ENCODE measurements at regions not wholly inside any gene's neighbourhood (a gene's known extent, or its start where the extent isn't known, plus 50 kb on each side); places are given as distances from the start of the nearest gene placed in this dataset.
A peak's percentile ranks its signal among the peaks of the same experiment; 100 is the strongest.

DNA sequence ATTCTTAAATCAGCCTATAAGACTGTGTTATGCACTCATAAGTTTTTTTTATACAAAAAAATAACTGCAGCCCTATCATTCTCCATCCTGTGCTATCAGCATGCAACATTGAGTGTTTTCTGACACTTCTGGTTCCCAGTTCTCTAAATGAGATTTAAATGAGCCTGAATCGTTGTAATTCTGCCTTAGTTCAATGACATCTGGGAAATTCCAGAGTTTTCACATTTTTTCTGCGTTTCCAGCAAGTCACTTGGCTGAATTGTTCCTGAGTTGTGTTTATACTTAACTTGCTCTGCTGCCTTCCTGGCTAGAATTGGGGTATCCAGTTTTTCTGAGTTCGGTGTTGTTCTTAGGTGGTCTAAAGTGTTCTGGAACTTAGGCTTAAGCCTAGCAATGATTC lies 636.1 kb upstream of the FZD8 start:
- H3K27ac ChIP-seq (ENCODE audit: low read depth in 1 of 2, low read length in 1 of 2), result no peak overlapping the region
- no peaks in the 10 kb centered on the region for H3K36me3 ChIP-seq (ENCODE audit: control insufficient read depth in 4 of 4, insufficient read depth in 4 of 4, low read length in 4 of 4)
- ATAC-seq (ENCODE audit: insufficient read depth, low FRiP score) (no peak), DNase-seq (peak in 2 of 3 donors; percentile 74 to 76)
- no peak overlapping the region for H3K4me3 ChIP-seq
- H3K27me3 ChIP-seq (ENCODE audit: control insufficient read depth in 3 of 3, insufficient read depth in 3 of 3, low read length in 2 of 3), result no peaks in the 10 kb centered on the region
- peaks cover 0 to 4% (median under 1%) of the 10 kb centered on the region in 4 donors for H3K9me3 ChIP-seq (ENCODE audit: control insufficient read depth in 4 of 4, insufficient read depth in 3 of 4, low read length in 3 of 4)
- WGBS, 2 donors, result 50 to 61% methylated on average over 3 of the region's 3 CpGs
- TF ChIP-seq, protein P1, sequence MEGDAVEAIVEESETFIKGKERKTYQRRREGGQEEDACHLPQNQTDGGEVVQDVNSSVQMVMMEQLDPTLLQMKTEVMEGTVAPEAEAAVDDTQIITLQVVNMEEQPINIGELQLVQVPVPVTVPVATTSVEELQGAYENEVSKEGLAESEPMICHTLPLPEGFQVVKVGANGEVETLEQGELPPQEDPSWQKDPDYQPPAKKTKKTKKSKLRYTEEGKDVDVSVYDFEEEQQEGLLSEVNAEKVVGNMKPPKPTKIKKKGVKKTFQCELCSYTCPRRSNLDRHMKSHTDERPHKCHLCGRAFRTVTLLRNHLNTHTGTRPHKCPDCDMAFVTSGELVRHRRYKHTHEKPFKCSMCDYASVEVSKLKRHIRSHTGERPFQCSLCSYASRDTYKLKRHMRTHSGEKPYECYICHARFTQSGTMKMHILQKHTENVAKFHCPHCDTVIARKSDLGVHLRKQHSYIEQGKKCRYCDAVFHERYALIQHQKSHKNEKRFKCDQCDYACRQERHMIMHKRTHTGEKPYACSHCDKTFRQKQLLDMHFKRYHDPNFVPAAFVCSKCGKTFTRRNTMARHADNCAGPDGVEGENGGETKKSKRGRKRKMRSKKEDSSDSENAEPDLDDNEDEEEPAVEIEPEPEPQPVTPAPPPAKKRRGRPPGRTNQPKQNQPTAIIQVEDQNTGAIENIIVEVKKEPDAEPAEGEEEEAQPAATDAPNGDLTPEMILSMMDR (IDR thresholded peaks at IDR 0.05; ENCODE audit: control extremely low read depth, extremely low read depth), result no peak
- H3K4me1 ChIP-seq (ENCODE audit: control insufficient read depth in 5 of 5, insufficient read depth in 5 of 5, low read length in 5 of 5), result peaks cover 0 to 15% (median 0%) of the 10 kb centered on the region in 5 donors
- no peak overlapping the region for H3K9ac ChIP-seq (ENCODE audit: insufficient read depth in 1 of 2, low read length in 2 of 2)

DNA sequence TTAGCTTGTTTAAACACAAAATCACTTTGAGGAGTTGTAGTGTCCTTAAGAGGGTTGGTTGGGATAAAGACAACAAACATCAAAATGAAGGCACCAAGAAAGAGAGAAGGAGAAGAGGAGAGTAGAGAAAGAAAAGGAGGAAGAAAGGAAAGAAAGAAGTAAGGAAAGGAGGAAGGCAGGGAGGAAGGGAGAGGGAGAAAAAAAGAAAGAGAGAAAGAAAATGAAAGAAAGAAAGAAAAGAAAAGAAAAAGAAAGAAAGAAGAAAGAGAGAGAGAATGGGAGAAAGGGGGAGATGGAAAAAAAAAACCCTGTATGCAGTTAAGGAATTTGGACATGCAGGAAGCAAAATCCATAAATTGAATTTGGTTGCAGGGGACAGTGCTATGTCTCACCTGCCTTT lies 635.4 kb upstream of the FZD8 start:
- Histone ChIP-seq H3K4me3 (no peak overlapping the region), H3K9ac (ENCODE audit: insufficient read depth in 1 of 2, low read length in 2 of 2) (no peak overlapping the region), H3K36me3 (ENCODE audit: control insufficient read depth in 4 of 4, insufficient read depth in 4 of 4, low read length in 4 of 4) (no peaks in the 10 kb centered on the region), H3K27me3 (ENCODE audit: control insufficient read depth in 3 of 3, insufficient read depth in 3 of 3, low read length in 2 of 3) (no peaks in the 10 kb centered on the region), H3K9me3 (ENCODE audit: control insufficient read depth in 4 of 4, insufficient read depth in 3 of 4, low read length in 3 of 4) (peaks cover 0 to 4% (median under 1%) of the 10 kb centered on the region in 4 donors), H3K27ac (ENCODE audit: low read depth in 1 of 2, low read length in 1 of 2) (no peak overlapping the region), H3K4me1 (ENCODE audit: control insufficient read depth in 5 of 5, insufficient read depth in 5 of 5, low read length in 5 of 5) (peaks cover 0 to 15% (median 0%) of the 10 kb centered on the region in 5 donors)
- DNase-seq, result no peak
- no peak for ATAC-seq (ENCODE audit: insufficient read depth, low FRiP score)
- TF ChIP-seq, protein P1 (IDR thresholded peaks at IDR 0.05; ENCODE audit: control extremely low read depth, extremely low read depth), result no peak

DNA sequence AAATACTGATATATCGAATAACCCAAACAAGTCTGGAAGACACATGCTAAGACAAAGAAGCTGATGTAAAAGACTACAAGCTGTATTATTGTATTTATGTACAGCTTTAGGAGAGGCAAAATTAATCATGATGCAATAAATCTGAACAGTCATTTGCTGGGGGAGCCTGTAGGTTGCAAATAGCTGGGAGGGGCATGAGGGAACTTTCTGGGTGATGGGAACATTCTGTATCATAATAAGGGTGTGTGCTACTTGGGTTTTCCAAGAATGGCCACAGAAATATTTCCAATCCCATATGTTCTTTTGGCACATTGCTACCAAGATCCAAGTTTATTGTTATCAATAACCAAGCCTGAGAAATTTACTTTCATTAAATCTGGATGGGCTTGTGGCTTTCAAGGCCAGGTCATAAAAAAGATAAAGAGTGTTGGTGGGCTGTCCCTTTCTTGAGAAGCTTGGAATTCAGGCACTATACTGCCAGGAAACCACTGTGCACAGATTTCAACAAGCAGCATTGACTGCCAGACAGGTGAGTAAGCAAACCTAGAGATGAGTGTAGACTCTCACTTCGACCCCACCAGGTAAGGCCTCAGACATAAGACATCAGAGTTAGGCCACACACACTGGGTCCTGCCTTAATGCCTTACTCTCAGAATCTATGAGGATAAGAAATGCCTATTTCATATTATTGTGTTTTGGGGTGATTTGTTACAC lies 629.7 kb upstream of the FZD8 start:
- 79 to 81% methylated on average over 2 of the region's 2 CpGs for WGBS, 2 donors
- Histone ChIP-seq H3K36me3 (ENCODE audit: control insufficient read depth in 4 of 4, insufficient read depth in 4 of 4, low read length in 4 of 4) (no peaks in the 10 kb centered on the region), H3K27ac (ENCODE audit: low read depth in 1 of 2, low read length in 1 of 2) (no peak overlapping the region), H3K9me3 (ENCODE audit: control insufficient read depth in 4 of 4, insufficient read depth in 3 of 4, low read length in 3 of 4) (peaks cover 0 to 4% (median 0%) of the 10 kb centered on the region in 4 donors), H3K4me1 (ENCODE audit: control insufficient read depth in 5 of 5, insufficient read depth in 5 of 5, low read length in 5 of 5) (no peaks in the 10 kb centered on the region), H3K4me3 (no peak overlapping the region), H3K9ac (ENCODE audit: insufficient read depth in 1 of 2, low read length in 2 of 2) (no peak overlapping the region), H3K27me3 (ENCODE audit: control insufficient read depth in 3 of 3, insufficient read depth in 3 of 3, low read length in 2 of 3) (no peaks in the 10 kb centered on the region)
- TF ChIP-seq, protein P1 (IDR thresholded peaks at IDR 0.05; ENCODE audit: control extremely low read depth, extremely low read depth), result no peak
- ATAC-seq (ENCODE audit: insufficient read depth, low FRiP score) (no peak), DNase-seq (no peak)

DNA sequence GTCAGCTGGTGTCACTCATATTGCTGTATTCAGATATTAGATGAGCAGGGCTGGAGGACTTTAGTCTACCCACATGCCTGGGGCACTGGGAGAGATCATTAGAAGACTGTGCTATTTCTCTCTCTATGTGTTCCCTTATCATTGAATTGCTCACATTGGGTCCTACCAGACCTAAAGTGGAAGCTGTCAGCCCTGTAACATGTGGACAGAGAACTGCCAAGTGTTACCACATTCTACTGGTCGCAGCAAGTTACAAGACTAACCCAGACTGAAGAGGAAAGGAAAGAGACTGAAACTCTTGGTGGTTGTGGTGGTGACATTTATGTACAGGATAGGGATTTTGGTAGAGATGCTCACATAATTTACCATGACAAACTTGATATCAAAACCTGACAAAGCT lies 627.1 kb upstream of the FZD8 start:
- ATAC-seq (ENCODE audit: insufficient read depth, low FRiP score), result no peak
- H3K27ac ChIP-seq (ENCODE audit: low read depth in 1 of 2, low read length in 1 of 2), result no peak overlapping the region
- H3K9ac ChIP-seq (ENCODE audit: insufficient read depth in 1 of 2, low read length in 2 of 2), result no peak overlapping the region
- TF ChIP-seq, protein P1 (IDR thresholded peaks at IDR 0.05; ENCODE audit: control extremely low read depth, extremely low read depth), result no peak
- H3K4me1 ChIP-seq (ENCODE audit: control insufficient read depth in 5 of 5, insufficient read depth in 5 of 5, low read length in 5 of 5), result peaks cover 0 to 10% (median 0%) of the 10 kb centered on the region in 5 donors
- no peaks in the 10 kb centered on the region for H3K36me3 ChIP-seq (ENCODE audit: control insufficient read depth in 4 of 4, insufficient read depth in 4 of 4, low read length in 4 of 4)
- no peak overlapping the region for H3K4me3 ChIP-seq
- no peaks in the 10 kb centered on the region for H3K27me3 ChIP-seq (ENCODE audit: control insufficient read depth in 3 of 3, insufficient read depth in 3 of 3, low read length in 2 of 3)
- no peaks in the 10 kb centered on the region for H3K9me3 ChIP-seq (ENCODE audit: control insufficient read depth in 4 of 4, insufficient read depth in 3 of 4, low read length in 3 of 4)
- WGBS, 2 donors, result 80 to 100% methylated on average over 1 of the region's 1 CpG
- DNase-seq, result no peak
